ENCODE measurements at regions not wholly inside any gene's neighbourhood (a gene's known extent, or its start where the extent isn't known, plus 50 kb on each side); places are given as distances from the start of the nearest gene placed in this dataset.

DNA sequence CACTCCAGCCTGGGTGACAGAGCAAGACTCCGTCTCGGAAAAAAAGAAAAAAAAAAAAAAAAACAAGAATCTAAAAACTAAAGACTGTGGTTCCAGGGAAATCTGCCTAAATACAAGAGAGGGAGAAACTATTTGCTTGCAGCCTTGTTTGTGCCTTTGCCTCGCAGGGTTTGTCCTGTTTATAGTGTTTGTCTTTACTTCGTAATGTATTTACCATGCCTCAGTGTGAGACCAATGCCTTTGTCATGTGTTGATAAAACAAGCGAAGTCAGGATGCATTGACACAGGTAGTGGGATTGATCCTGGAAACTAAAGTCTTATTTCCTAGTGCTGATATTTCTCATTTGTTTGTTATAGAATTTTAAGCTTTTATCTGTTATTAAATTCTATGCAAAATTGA lies 199.0 kb downstream of the EXOC5 start:
- Histone ChIP-seq H3K27me3 (ENCODE audit: control insufficient read depth, insufficient read depth, low read length) (no peaks in the 10 kb centered on the region; the same call in none of the 2 replicates), H3K27ac (ENCODE audit: low read length) (no peak overlapping the region), H3K4me3 (ENCODE audit: low read depth in 2 of 2, low read length in 2 of 2) (no peak overlapping the region), H3K9me3 (ENCODE audit: control insufficient read depth, insufficient read depth, low read depth, low read length) (no peaks in the 10 kb centered on the region), H3K4me1 (ENCODE audit: control insufficient read depth, insufficient read depth, low read length) (no peaks in the 10 kb centered on the region), H3K36me3 (ENCODE audit: control insufficient read depth, insufficient read depth, low read length) (no peaks in the 10 kb centered on the region; the same call in 1 of the 2 replicates)
- intact Hi-C loops (cut with micrococcal nuclease; ENCODE audit: unreplicated experiment) (loop anchor here (5.0 to 10.0 kb wide), 4 partner anchors 118 to 575 kb away; no protein-coding TSS in a partner anchor), in situ Hi-C loops (cut with HindIII; ENCODE audit: low pct_unique_long_range_greater_than_20kb, low sequenced_read_pairs) (no loop called here)
- no TSS peak for BruUV-seq (replicated peaks)
- DNase-seq (ENCODE audit: low read depth, low spot score) (no peak), ATAC-seq (no peak)
- ChIA-PET POLR2A (no interaction called here), CTCF (no interaction called here)
- TF ChIP-seq, protein P1, sequence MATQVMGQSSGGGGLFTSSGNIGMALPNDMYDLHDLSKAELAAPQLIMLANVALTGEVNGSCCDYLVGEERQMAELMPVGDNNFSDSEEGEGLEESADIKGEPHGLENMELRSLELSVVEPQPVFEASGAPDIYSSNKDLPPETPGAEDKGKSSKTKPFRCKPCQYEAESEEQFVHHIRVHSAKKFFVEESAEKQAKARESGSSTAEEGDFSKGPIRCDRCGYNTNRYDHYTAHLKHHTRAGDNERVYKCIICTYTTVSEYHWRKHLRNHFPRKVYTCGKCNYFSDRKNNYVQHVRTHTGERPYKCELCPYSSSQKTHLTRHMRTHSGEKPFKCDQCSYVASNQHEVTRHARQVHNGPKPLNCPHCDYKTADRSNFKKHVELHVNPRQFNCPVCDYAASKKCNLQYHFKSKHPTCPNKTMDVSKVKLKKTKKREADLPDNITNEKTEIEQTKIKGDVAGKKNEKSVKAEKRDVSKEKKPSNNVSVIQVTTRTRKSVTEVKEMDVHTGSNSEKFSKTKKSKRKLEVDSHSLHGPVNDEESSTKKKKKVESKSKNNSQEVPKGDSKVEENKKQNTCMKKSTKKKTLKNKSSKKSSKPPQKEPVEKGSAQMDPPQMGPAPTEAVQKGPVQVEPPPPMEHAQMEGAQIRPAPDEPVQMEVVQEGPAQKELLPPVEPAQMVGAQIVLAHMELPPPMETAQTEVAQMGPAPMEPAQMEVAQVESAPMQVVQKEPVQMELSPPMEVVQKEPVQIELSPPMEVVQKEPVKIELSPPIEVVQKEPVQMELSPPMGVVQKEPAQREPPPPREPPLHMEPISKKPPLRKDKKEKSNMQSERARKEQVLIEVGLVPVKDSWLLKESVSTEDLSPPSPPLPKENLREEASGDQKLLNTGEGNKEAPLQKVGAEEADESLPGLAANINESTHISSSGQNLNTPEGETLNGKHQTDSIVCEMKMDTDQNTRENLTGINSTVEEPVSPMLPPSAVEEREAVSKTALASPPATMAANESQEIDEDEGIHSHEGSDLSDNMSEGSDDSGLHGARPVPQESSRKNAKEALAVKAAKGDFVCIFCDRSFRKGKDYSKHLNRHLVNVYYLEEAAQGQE (IDR thresholded peaks at IDR 0.05; ENCODE audit: insufficient read depth in 1 of 2, low read depth in 2 of 2, low read length in 1 of 2) = no peak
- TF ChIP-seq SIN3A (IDR thresholded peaks at IDR 0.05; ENCODE audit: borderline replicate concordance, insufficient read depth, low read depth, low read length) = no peak
- no peak for TF ChIP-seq POLR2AphosphoS5 (IDR thresholded peaks at IDR 0.05; ENCODE audit: low read depth, low read length)
- TF ChIP-seq, protein P2, sequence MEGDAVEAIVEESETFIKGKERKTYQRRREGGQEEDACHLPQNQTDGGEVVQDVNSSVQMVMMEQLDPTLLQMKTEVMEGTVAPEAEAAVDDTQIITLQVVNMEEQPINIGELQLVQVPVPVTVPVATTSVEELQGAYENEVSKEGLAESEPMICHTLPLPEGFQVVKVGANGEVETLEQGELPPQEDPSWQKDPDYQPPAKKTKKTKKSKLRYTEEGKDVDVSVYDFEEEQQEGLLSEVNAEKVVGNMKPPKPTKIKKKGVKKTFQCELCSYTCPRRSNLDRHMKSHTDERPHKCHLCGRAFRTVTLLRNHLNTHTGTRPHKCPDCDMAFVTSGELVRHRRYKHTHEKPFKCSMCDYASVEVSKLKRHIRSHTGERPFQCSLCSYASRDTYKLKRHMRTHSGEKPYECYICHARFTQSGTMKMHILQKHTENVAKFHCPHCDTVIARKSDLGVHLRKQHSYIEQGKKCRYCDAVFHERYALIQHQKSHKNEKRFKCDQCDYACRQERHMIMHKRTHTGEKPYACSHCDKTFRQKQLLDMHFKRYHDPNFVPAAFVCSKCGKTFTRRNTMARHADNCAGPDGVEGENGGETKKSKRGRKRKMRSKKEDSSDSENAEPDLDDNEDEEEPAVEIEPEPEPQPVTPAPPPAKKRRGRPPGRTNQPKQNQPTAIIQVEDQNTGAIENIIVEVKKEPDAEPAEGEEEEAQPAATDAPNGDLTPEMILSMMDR (IDR thresholded peaks at IDR 0.05) = no peak
- no peak for TF ChIP-seq TCF7L2 (IDR thresholded peaks at IDR 0.05; ENCODE audit: low read depth, low read length)

DNA sequence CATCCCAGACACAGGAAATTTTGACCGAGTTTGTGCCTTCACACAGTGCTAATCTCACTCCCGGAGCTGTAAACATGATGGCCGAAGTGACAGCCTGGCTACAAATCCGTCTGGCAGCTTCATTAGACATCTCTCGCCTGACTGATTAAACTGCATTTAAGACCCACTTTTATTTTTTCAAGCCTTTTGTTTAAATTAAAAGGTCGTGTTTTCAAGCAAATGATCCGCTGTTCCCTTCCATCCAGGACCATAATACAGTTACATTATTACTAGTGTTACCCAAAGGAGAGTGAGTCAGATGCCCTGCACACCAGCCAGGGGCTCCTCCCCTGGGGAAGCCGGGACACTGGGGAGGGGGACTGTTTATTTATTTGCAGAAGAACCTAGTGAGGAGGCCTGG lies 200.2 kb downstream of the EXOC5 start:
- H3K27me3 ChIP-seq (ENCODE audit: control insufficient read depth, insufficient read depth, low read length) = no peaks in the 10 kb centered on the region; the same call in none of the 2 replicates
- TF ChIP-seq SIN3A (IDR thresholded peaks at IDR 0.05; ENCODE audit: borderline replicate concordance, insufficient read depth, low read depth, low read length) (no peak), TCF7L2 (IDR thresholded peaks at IDR 0.05; ENCODE audit: low read depth, low read length) (no peak), POLR2AphosphoS5 (IDR thresholded peaks at IDR 0.05; ENCODE audit: low read depth, low read length) (no peak)
- TF ChIP-seq, protein P1 (IDR thresholded peaks at IDR 0.05; ENCODE audit: insufficient read depth in 1 of 2, low read depth in 2 of 2, low read length in 1 of 2) = no peak
- TF ChIP-seq, protein P2 (IDR thresholded peaks at IDR 0.05) = no peak
- in situ Hi-C loops (cut with HindIII; ENCODE audit: low pct_unique_long_range_greater_than_20kb, low sequenced_read_pairs) = no loop called here
- intact Hi-C loops (cut with micrococcal nuclease; ENCODE audit: unreplicated experiment) = loop anchor here (5.0 to 10.0 kb wide), 4 partner anchors 119 to 574 kb away; no protein-coding TSS in a partner anchor
- no peak for DNase-seq (ENCODE audit: low read depth, low spot score)
- no peak overlapping the region for H3K4me3 ChIP-seq (ENCODE audit: low read depth in 2 of 2, low read length in 2 of 2)
- POLR2A ChIA-PET = no interaction called here
- no peak for ATAC-seq
- CTCF ChIA-PET = no interaction called here
- BruUV-seq (replicated peaks) = no TSS peak
- H3K27ac ChIP-seq (ENCODE audit: low read length) = no peak overlapping the region
- H3K36me3 ChIP-seq (ENCODE audit: control insufficient read depth, insufficient read depth, low read length) = no peaks in the 10 kb centered on the region; the same call in 1 of the 2 replicates
- H3K4me1 ChIP-seq (ENCODE audit: control insufficient read depth, insufficient read depth, low read length) = no peaks in the 10 kb centered on the region
- no peaks in the 10 kb centered on the region for H3K9me3 ChIP-seq (ENCODE audit: control insufficient read depth, insufficient read depth, low read depth, low read length)
